NCI-H460 (cell line): ENCODE measurements at regions not wholly inside any gene's neighbourhood (a gene's known extent, or its start where the extent isn't known, plus 50 kb on each side); places are given as distances from the start of the nearest gene placed in this dataset.
"Not testable (repeated sequence)": the region's sequence is repeated elsewhere in the genome, so short reads cannot be mapped to it uniquely, and the experiment has no call there.

Experiments used
- DNase-seq: peaks from one replicate; pipeline ENCODE4 v3.0.0-alpha.2; 2016; ENCODE audit warnings: low read depth; ENCODE audit errors: extremely low read depth

GRCh38 chr18:38575023-38575422 is 1009.4 kb upstream of the CELF4 start:
- no peak for DNase-seq

GRCh38 chr18:38572554-38573111 is 1007.0 kb upstream of the CELF4 start:
- DNase-seq = no peak

DNA sequence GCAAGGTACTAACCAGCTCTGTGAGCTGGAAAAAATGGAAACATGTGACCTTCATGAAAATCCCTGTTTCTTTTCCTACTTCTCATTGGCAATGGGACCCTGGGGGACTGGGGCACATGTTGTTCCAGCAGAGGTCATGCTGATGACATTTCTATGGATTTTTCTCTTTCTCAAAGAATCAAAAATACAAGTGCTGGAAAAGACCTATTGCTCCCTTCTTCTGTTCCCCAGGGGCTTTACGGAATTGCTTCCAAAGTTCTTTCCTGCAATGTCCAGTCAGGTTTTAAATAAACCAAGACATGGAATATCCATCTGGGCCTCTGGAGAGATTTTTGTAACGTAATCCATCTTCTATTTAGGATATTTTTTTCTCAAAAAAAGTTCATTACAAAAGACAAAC is 1006.1 kb upstream of the CELF4 start:
- no peak for DNase-seq

- no peak for DNase-seq
Measured at GRCh38 chr18:38565513-38565912, 999.9 kb upstream of the CELF4 start.

DNA sequence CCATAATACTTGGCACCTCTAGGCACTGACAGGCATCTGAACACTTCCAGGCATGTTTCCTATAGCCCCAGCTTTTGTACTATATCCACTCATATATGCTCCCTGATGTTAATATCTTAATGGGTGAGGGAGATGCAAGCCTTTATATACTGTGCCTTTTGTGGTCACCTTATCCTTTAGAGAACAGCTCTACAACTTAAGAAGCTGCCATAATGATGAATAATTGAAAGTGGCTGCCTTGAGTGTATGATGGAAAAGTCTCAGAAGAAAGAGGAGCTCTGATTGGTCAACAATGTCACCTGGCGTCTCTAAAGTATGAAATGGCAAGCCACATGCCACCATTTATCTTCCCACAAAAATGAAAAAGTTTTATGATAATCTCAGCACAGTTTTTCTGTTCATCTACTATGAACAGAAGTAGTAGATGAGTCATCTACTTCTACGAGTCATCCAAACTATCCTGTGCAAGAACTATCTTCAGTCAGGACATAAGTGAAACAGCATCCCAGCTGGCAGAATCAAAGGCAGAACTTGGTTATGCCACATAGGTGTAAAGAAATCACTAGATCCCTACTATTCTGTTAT is 997.9 kb upstream of the CELF4 start:
- DNase-seq = no peak

- DNase-seq = no peak
Measured at GRCh38 chr18:38557006-38557405, 991.4 kb upstream of the CELF4 start.

DNA sequence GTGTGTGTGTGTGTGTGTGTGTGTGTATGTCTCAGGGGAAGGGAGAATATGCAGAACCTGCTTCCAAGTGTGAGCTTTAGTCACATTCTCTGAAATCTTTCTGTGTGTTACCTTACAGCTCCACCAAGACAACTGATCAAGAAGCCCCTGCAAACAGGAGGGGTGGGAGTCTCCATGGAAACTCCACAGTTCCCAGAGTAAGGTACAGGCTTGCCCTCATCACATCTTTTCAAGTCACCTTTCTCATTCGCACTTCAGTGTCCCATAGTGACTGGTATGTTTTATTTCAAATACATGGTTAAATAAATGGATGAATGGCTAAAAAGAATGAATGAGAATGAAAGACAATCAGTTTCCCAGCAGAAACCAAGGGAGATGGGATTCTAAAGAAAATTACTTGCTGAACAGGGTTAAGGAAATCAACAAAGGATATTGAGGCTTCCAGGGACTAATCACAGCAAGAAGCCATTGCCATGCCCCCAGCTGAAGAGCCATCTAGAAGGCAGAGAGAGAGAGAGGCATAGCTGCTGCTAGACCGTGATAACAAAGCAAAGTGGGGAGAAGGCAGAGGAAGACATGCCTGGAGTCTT is 987.2 kb upstream of the CELF4 start:
- DNase-seq = no peak

- DNase-seq = no peak
Measured at GRCh38 chr18:38551881-38552280, 986.3 kb upstream of the CELF4 start.

- no peak for DNase-seq
Measured at GRCh38 chr18:38545071-38545470, 979.5 kb upstream of the CELF4 start.

DNA sequence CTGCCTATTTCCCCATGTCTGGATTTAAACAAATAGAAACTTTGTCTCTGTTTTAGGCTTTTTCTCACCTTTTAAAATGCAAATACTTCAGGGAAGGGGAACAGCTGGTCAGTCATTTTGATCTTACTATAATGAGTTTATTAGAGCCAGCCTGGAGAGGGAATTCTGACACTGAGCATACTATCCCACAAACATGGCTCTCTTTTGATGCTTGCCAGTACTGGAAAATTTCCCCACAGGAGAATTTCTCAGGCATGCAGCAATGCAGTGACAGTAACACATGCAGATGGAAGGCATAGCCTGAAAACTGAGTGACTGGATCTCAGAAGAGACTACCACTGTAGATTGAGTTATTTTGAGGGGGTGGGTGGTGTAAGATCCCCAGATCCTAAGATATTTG is 974.3 kb upstream of the CELF4 start:
- no peak for DNase-seq

- DNase-seq = no peak
Measured at GRCh38 chr18:38539371-38539770, 973.8 kb upstream of the CELF4 start.

DNA sequence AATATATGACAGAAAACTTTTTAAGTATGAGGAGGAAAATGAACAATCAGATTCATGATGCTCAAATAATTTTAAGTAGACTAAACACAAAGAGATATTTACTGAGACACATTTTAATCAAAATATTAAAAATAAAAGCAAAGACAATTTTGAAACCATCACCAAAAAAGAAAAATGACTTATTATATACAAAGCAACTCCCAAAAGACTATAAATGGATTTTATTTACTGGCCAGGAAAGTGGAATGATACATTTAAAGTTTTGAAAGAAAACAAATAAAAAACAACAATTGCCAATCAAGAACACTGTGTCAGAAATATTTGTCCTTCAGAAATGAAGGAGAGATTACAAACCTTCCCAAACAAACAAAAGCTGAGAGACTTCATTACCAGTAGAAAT is 968.5 kb upstream of the CELF4 start:
- no peak for DNase-seq

- no peak for DNase-seq
Measured at GRCh38 chr18:38526922-38527321, 961.3 kb upstream of the CELF4 start.

- no peak for DNase-seq
Measured at GRCh38 chr18:38525039-38525438, 959.4 kb upstream of the CELF4 start.

GRCh38 chr18:38520786-38521185 is 955.2 kb upstream of the CELF4 start:
- no peak for DNase-seq

DNA sequence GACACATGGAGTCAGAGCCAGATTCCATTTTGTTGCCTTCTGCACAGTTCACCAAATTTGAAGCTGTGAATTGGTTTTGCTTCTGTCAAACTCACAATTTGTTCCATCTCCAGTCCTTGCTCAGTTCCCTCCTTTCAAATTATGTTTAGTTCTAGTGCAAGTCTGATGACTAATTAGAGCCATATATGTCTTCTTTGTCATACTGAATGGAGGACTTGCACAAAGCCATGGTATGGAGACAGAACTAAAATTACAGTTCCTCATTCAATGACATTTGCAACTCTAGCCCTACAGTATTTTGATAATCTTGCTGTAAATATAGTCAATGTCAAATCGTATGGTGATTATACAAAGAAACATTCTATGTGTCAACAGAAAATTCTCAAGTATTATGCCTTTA is 936.9 kb upstream of the CELF4 start:
- no peak for DNase-seq

GRCh38 chr18:38497266-38497665 is 931.7 kb upstream of the CELF4 start:
- no peak for DNase-seq

DNA sequence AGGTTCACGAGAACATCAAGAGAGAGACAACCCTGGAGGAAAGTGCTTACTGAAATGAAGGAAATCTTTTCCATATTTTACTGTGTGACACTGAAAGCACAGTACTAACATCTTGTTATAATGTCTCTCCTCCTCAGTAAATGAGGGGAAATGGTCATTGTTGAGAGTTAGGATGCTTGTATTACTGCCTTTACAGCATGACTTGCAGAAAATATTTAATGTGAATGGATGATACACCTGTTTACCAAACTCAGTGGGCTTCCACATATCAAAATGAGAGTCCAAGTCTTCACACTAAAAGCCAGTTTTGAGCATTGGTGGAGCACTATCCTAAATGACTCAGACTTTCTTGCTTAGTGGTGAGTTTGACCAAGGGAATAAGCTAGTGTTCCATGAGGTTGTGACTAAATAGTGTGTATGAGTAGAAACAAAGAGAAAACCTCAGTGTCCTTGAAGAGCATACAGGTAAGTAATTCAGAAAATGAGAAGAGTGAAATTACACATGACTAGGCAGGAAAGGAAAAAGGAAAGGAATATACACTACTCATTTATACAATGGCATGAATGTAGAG is 930.7 kb upstream of the CELF4 start:
- no peak for DNase-seq

DNA sequence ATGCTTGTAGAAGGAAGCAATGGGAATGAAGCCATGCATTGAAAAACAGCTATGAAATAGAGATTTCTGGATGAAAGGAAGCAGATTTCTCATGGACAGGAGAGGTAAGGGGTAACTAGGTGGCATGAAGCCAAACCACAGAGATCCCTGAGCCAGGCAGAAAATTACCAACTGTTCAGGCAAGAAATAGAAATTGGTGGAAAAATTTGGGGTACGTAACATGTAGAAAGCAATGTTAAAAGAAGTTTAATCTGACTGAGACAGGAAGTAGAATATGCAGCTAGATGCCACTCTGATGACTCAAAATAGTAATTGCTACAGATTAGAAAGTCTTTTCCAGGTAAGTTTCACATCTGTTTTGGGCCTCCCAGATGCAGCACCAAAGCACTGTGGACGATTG is 928.5 kb upstream of the CELF4 start:
- no peak for DNase-seq

DNA sequence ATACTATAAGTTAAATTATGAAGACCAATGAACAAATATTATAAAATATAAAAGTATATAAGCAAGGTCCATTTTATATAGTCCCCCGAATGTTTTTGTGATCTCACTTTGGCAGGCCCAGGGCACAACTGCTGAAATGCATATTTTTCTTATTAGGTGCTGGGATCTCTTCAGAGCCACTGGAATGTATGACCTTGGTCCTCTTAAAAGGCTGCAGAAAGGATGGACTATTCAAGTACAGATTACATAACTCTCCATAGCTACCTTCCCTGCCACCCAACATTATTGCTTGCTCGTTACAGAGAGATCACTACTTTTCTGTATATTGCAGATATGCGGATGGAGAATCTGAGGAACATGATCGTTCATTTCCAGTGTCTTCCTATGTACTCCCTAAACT is 925.6 kb upstream of the CELF4 start:
- DNase-seq = no peak

DNA sequence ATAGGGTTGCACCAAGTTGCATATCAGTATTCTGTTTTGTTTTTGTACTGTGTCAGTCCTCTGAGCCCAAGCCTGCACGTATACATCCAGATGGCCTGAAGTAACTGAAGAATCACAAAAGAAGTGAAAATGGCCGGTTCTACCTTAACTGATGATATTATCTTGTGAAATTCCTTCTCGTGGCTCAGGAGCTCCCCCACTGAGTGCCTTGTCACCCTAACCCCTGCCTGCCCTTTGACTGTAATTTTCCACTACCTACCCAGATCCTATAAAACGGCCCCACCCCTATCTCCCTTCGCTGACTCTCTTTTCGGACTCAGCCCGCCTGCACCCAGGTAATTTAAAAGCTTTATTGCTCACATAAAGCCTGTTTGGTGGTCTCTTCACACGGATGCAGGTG is 924.1 kb upstream of the CELF4 start:
- not testable (repeated sequence) for DNase-seq

- DNase-seq = no peak
Measured at GRCh38 chr18:38487521-38487920, 921.9 kb upstream of the CELF4 start.
